Coronary artery (tissue), 2 donors: ENCODE measurements at regions not wholly inside any gene's neighbourhood (a gene's known extent, or its start where the extent isn't known, plus 50 kb on each side); places are given as distances from the start of the nearest gene placed in this dataset.

Experiments
- DNase-seq: peaks from one replicate; pipeline ENCODE4 v3.0.0-alpha.2; 2017; ENCODE audit warnings: low spot score
- H3K27ac ChIP-seq, 2 donors: fragments of 200-600 bp; sonication (generic); one replicate each; pipeline ENCODE4 v1.5.1; 2016 to 2019
- H3K4me3 ChIP-seq: fragments of 200-600 bp; sonication (generic); 2 replicates; pipeline ENCODE4 v1.5.1; 2016; ENCODE audit warnings: mild to moderate bottlenecking, moderate library complexity
- TF ChIP-seq, protein P1 (sequence below): fragments of 200-600 bp; sonication (generic); IDR thresholded peaks from one replicate; pipeline ENCODE4 v1.5.1; 2019; ENCODE audit warnings: antibody characterized with exemption

DNA sequence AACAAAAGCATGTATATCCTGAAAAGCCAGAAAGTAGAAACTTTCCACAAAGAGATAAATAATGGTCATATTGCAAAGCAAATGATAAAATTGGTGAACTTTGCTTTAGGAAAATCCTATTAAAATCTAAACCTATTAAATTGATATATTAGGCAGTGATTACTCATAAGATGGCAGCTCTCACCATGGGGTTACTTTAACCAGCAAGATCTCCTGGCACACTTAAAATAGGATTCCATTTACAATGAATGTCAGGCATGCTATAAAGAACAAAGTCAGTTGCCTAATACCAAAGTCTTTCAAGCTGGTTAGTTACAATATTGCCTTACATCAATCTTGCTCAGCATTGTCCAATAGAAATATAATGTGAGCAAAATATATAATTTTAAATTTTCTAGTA lies 816.2 kb downstream of the BCL11A start:
- Histone ChIP-seq H3K27ac (no peak overlapping the region), H3K4me3 (no peak overlapping the region)
- TF ChIP-seq, protein P1, sequence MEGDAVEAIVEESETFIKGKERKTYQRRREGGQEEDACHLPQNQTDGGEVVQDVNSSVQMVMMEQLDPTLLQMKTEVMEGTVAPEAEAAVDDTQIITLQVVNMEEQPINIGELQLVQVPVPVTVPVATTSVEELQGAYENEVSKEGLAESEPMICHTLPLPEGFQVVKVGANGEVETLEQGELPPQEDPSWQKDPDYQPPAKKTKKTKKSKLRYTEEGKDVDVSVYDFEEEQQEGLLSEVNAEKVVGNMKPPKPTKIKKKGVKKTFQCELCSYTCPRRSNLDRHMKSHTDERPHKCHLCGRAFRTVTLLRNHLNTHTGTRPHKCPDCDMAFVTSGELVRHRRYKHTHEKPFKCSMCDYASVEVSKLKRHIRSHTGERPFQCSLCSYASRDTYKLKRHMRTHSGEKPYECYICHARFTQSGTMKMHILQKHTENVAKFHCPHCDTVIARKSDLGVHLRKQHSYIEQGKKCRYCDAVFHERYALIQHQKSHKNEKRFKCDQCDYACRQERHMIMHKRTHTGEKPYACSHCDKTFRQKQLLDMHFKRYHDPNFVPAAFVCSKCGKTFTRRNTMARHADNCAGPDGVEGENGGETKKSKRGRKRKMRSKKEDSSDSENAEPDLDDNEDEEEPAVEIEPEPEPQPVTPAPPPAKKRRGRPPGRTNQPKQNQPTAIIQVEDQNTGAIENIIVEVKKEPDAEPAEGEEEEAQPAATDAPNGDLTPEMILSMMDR = no peak
- no peak for DNase-seq

DNA sequence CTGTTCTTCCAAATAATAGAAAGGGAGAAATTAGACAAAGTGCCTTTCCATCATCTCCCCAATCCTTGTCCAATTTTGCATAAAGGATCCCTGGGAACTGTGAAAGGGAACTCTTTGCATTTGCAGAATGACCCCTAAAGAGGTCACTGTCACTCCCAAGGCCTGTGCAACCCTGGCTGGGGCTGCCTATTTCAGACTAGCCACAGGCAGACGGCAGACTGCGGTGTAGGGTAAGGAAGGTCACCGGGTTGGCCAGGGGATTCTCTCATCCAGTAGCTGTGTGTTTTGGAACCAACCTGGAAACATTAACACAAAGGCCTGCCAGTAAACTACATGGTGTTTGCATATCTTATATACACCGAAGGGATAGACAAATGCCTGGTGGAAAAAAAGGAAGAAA lies 818.7 kb downstream of the BCL11A start:
- DNase-seq = no peak
- TF ChIP-seq, protein P1 = no peak
- Histone ChIP-seq H3K4me3 (no peak overlapping the region), H3K27ac (no peak overlapping the region)

DNA sequence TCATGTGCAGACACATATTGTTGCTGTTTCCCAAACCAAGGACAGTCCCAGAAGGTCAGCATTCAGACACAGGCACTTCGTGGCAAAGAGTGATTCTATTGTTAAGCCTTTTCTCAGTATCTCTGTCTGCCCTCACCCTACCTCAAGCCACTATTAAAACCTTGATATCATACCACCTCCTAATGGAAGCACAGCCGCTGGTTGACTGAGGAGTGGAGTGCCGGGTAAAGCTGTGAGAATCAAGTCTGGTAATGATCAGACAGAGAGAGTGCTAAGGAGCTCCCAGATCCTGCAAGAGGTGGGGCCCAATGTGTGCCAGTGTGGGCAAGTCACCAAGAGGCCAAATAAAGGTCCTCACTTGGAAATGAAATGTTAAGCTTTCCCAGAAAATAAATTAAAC lies 819.5 kb downstream of the BCL11A start:
- no peak overlapping the region for H3K4me3 ChIP-seq
- TF ChIP-seq, protein P1 = no peak
- DNase-seq = no peak
- H3K27ac ChIP-seq = no peak overlapping the region

DNA sequence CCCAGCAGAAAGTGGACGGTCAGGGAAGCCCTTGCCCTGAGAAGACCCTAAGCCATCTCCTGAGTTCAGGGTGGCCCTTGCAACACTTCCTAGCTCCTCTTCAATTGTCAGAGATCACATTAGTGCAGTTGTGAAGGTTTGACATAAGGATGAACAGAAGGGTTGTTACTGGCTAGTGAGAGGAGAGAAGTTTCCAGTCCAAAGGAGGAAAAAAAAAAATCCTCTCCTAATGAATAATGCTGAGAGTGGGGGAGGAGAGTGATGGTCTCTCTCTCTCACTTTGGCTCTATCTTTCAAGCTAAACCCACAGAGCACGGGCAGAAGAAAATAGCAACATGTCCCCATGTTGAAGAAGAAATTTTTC lies 819.9 kb downstream of the BCL11A start:
- TF ChIP-seq, protein P1 = no peak
- Histone ChIP-seq H3K27ac (no peak overlapping the region), H3K4me3 (no peak overlapping the region)
- no peak for DNase-seq

DNA sequence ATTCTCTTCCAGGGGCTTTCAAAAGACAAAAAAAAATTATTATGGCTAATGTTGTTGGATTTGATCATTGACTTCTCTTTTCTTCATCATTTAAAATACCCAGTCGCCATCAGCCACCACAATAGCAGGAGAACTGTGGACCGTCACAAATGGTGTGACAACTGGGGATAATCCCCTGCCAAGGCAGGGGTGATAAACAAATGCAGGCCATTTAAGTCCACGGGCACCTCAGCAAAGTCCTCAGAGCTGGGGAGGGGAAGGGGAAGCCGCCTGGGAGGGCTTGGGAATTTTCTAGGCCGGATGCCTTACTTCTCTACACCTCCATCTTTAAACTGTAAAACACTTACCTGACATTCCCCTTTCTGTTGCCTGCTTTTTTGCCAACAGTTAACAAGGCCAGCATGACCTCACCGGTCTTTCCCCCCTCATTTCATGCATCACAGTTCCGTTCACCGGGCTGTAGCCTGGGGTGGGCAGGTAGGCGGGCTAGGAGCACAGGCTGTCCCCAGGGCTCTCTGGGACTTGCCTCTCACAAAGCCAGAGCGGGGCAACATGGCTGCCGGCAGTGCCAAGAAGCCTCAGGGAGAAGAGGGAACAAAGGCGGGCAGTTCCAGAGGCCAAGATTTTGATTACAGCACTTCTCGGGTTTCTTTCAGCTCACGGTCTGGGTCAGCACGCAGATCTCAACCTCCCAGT lies 820.4 kb downstream of the BCL11A start:
- Histone ChIP-seq H3K27ac (no peak overlapping the region), H3K4me3 (no peak overlapping the region)
- TF ChIP-seq, protein P1 = no peak
- DNase-seq = no peak

DNA sequence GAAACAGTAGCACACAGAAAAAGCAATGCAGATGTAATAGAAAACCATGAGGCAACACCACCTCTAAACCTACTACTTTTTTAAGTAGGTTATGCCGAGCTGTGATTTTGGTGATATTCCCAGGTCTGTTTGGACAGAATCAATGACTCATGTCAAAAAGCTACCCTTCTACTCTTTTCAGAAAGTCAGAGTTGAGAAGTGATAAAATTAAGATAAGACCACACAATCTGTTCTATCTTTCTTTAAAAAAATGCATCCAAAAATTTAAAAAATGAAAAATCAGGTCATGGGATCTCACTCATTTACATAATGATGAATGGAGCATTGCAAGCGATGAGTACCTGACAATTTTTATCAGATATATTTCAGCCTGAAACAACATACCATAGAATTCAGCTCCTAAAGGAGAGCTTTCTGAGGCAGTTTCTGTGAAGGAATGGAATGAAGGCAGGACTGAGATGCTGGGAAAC lies 826.3 kb downstream of the BCL11A start:
- Histone ChIP-seq H3K27ac (no peak overlapping the region), H3K4me3 (no peak overlapping the region)
- TF ChIP-seq, protein P1 = no peak
- no peak for DNase-seq
